ENCODE measurements at regions not wholly inside any gene's neighbourhood (a gene's known extent, or its start where the extent isn't known, plus 50 kb on each side); places are given as distances from the start of the nearest gene placed in this dataset.
"Not testable (repeated sequence)": the region's sequence is repeated elsewhere in the genome, so short reads cannot be mapped to it uniquely, and the experiment has no call there.

DNA sequence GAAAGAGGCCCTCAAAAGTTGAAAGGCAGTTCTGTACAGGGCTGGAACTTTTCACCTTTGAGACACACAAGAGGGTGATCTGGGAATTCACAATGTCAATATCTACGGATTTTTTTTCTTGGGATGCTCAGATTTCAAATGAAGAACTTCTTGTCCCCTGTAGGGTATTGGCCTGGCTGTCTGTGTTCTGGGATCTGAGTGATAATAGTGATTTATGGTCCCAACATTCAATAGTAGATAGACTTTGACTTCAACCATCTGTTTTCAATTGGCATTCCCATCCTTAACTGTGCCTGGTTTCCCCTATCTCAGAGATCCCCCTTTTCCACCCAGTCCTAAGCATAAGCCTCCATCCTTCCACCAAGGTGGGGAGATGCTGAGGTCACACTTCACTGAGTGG, 274.1 kb downstream of the COG6 start:
- no peak for DNase-seq (ENCODE audit: low read depth)
- TF ChIP-seq, protein P1, sequence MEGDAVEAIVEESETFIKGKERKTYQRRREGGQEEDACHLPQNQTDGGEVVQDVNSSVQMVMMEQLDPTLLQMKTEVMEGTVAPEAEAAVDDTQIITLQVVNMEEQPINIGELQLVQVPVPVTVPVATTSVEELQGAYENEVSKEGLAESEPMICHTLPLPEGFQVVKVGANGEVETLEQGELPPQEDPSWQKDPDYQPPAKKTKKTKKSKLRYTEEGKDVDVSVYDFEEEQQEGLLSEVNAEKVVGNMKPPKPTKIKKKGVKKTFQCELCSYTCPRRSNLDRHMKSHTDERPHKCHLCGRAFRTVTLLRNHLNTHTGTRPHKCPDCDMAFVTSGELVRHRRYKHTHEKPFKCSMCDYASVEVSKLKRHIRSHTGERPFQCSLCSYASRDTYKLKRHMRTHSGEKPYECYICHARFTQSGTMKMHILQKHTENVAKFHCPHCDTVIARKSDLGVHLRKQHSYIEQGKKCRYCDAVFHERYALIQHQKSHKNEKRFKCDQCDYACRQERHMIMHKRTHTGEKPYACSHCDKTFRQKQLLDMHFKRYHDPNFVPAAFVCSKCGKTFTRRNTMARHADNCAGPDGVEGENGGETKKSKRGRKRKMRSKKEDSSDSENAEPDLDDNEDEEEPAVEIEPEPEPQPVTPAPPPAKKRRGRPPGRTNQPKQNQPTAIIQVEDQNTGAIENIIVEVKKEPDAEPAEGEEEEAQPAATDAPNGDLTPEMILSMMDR (IDR thresholded peaks at IDR 0.05; ENCODE audit: insufficient read depth, low read depth, low read length, missing control alignments): no peak
- H3K4me3 ChIP-seq (ENCODE audit: low read depth, low read length): no peak overlapping the region; the same call in 1 of the 2 replicates

DNA sequence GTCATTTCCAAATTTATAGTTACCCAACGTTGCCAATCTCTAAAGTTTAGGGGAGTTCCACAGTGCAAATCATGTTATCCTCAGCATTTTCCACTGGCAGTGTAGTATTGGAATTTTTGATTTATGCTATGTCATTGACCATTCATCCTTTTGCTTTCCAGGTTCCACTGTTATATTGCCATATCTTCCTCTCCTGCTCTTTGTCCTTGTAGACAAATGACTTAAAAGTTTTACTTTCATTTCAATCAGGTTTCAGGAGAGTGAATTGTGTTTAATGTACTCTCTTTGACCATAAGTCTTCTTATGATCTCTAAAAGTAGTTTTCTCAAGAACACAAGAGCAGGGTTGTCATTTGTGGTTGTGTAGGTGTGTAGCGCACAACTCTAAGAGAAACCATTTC, 274.6 kb downstream of the COG6 start:
- H3K4me3 ChIP-seq (ENCODE audit: low read depth, low read length): peak overlapping the region; percentile 34
- DNase-seq (ENCODE audit: low read depth): no peak
- TF ChIP-seq, protein P1 (IDR thresholded peaks at IDR 0.05; ENCODE audit: insufficient read depth, low read depth, low read length, missing control alignments): no peak

DNA sequence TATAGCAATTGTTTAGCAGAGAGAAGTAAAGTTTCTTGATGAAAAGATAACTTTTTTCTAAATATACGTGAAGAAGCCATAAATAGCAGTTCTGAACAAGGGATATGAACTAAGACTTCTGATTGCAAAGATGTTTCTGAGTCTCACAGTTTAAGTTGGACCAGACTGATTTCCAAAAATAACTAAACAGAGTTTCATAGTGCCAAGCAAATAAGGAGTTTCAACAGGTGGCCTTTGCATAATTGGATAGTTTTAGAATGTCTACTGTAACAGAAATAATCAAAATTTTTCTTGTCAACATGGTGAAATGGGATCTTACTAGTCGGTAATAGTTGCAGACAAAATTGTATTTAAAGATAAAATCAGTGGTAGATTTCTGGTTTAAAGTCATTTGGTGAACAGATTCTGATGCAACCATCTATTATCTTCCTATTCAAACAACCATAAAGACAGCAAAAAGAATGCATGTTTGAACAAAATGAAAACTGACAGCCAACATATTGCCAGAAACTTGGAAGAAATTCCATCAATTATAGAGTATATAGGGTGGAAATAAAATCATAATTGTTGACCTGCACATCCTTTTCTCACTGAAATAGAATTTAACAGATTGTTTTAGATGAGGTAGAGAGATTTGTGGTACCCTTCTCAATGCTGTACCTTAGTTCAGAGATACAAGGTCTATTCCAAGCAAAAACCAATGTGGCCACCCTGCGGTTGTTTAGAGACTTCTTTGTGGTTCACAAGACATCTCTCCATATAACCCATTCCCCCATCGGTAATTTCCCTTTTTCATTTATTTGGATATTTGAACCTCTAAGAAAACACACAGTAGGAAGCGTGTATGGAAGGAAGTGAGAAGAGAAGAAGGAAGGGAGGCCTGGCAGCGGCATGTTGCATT, 275.3 kb downstream of the COG6 start:
- H3K4me3 ChIP-seq (ENCODE audit: low read depth, low read length): 0 out of 2 replicates have a peak overlapping the region, but pooled peaks have one; percentile 34
- TF ChIP-seq, protein P1 (IDR thresholded peaks at IDR 0.05; ENCODE audit: insufficient read depth, low read depth, low read length, missing control alignments): no peak
- peak; percentile 34 for DNase-seq (ENCODE audit: low read depth)

DNA sequence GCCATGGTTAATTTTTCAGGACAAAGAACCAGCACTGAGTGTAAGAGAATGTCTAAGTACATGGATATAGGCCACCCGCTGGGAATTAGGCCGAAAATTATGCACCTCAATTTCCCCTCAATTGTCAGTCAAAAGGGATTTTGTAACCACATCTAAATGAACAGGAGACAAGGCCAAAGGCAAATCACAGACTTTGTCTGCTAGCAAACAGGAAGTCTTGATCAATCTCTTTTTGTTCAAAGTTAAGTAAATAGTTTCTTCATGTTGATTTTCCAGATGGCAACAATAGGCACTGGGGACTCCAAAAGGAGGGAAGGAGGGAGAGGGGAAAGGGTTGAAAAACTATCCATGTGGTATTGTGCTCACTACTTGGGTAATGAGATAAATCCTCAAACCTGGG, 276.0 kb downstream of the COG6 start:
- TF ChIP-seq, protein P1 (IDR thresholded peaks at IDR 0.05; ENCODE audit: insufficient read depth, low read depth, low read length, missing control alignments): no peak
- no peak for DNase-seq (ENCODE audit: low read depth)
- no peak overlapping the region for H3K4me3 ChIP-seq (ENCODE audit: low read depth, low read length)

DNA sequence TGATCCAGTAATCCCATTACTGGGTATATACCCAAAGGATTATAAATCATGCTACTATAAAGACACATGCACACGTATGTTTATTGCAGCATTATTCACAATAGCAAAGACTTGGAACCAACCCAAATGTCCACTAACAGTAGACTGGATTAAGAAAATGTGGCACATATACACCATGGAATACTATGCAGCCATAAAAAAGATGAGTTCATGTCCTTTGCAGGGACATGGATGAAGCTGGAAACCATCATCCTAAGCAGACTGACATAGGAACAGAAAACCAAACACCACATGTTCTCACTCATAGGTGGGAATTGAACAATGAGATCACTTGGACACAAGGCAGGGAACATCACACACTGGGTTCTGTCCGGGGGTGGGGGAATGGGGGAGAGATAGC, 277.1 kb downstream of the COG6 start:
- DNase-seq (ENCODE audit: low read depth); H3K4me3 ChIP-seq (ENCODE audit: low read depth, low read length): not testable (repeated sequence)

DNA sequence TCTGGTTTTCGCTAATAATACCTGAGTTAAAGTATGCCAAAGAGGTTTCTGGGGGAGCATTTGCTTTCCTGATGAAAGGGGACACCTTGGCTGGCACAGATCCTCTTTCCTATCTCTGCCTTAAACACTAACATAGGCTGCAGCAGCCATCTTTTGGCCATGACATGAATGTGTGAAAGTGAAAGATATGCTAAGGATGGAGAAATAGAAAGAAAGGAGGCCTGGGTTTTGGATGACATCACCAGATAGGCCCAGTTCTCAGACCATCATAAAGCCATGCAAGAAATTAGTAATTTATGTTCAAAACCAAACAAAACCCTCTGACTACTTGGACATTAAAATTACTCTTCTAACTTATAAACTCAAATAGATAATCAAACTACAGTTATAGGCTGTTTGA, 279.7 kb downstream of the COG6 start:
- H3K4me3 ChIP-seq (ENCODE audit: low read depth, low read length): no peak overlapping the region
- peak; percentile 48 for DNase-seq (ENCODE audit: low read depth)
- TF ChIP-seq, protein P1 (IDR thresholded peaks at IDR 0.05; ENCODE audit: insufficient read depth, low read depth, low read length, missing control alignments): no peak

DNA sequence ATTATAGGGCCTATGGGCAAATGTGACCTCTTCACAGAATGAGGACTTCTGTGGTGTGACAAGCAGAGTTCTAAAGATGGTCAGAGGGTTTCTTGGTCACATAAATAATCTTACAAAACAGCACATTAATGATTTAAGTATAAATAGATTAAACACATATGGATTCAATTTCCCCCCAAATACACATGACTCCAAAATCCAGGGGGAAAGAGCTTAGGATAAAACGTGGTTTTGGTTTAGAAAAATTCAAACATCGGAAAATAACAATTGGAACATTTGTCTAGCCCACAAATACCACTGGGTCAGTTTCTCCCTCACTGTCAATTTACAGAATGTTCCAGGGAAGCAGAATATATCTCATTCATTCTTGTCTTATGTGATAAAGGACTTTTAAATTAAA, 283.1 kb downstream of the COG6 start:
- TF ChIP-seq, protein P1 (IDR thresholded peaks at IDR 0.05; ENCODE audit: insufficient read depth, low read depth, low read length, missing control alignments): no peak
- no peak overlapping the region for H3K4me3 ChIP-seq (ENCODE audit: low read depth, low read length)
- DNase-seq (ENCODE audit: low read depth): no peak
